Esophagus muscularis mucosa (tissue), 3 donors: ENCODE measurements at regions not wholly inside any gene's neighbourhood (a gene's known extent, or its start where the extent isn't known, plus 50 kb on each side); places are given as distances from the start of the nearest gene placed in this dataset.

Experiments
- CTCF ChIP-seq, 3 experiments: fragments of 200-600 bp in 2 of 3; fragments of 450-650 bp in 1 of 3; sonication (generic) in 2 of 3; IDR thresholded peaks; one replicate each; pipeline ENCODE4 v1.5.1; 2017 to 2019; ENCODE audit warnings: antibody characterized with exemption in 3 of 3, mild to moderate bottlenecking in 2 of 3, moderate library complexity in 1 of 3
- POLR2A ChIP-seq: fragments of 450-650 bp; IDR thresholded peaks from one replicate; pipeline ENCODE4 v1.6.1; 2017; ENCODE audit warnings: antibody characterized with exemption, moderate library complexity, mild to moderate bottlenecking, low read depth
- POLR2AphosphoS5 ChIP-seq, 2 donors: sonication (generic); formaldehyde crosslinking; IDR thresholded peaks; one replicate each; pipeline ENCODE4 v1.6.1; 2017; ENCODE audit warnings: antibody characterized with exemption in 2 of 2

GRCh38 chr14:84877061-84877460 lies 652.9 kb upstream of the FLRT2 start:
- TF ChIP-seq POLR2AphosphoS5 (IDR thresholded peaks at IDR 0.05) (no peak), CTCF (IDR thresholded peaks at IDR 0.05) (no peak), POLR2A (no peak)
